ENCODE measurements at regions not wholly inside any gene's neighbourhood (a gene's known extent, or its start where the extent isn't known, plus 50 kb on each side); places are given as distances from the start of the nearest gene placed in this dataset.

- Mint-ChIP-seq H3K27ac (ENCODE audit: unreplicated experiment) (no peak overlapping the region), H3K4me3 (ENCODE audit: unreplicated experiment) (no peak overlapping the region), H3K36me3 (ENCODE audit: low read depth) (no peaks in the 10 kb centered on the region), H3K27me3 (ENCODE audit: low read depth) (no peaks in the 10 kb centered on the region), H3K4me1 (ENCODE audit: low read depth) (no peaks in the 10 kb centered on the region), H3K9me3 (ENCODE audit: low read depth) (no peaks in the 10 kb centered on the region)
- DNase-seq (ENCODE audit: low spot score) = no peak
- no peak for TF ChIP-seq CTCF (IDR thresholded peaks at IDR 0.05)
Observed at GRCh38 chr1:57951390-57951789, 527.5 kb upstream of the DAB1 start.

DNA sequence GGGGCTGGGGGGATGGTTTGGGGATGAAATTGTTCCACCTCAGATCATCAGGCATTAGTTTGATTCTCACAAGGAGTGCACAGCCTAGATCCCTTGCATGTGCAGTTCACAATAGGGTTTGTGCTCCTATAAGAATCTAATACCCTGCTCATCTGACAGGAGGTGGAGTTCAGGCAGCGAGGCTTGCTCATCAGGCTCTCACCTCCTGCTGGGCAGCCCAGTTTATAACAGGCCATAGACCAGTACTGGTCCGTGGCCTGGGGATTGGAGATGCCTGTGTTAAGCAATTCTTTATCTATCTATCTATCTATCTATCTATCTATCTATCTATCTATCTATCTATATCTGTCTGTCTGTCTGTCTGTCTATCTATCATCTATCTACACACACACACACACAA, 525.3 kb upstream of the DAB1 start:
- TF ChIP-seq CTCF (IDR thresholded peaks at IDR 0.05) = no peak
- no peaks in the 10 kb centered on the region for H3K9me3 Mint-ChIP-seq (ENCODE audit: low read depth)
- H3K4me1 Mint-ChIP-seq (ENCODE audit: low read depth) = no peaks in the 10 kb centered on the region
- H3K27ac Mint-ChIP-seq (ENCODE audit: unreplicated experiment) = no peak overlapping the region
- no peaks in the 10 kb centered on the region for H3K36me3 Mint-ChIP-seq (ENCODE audit: low read depth)
- no peak for DNase-seq (ENCODE audit: low spot score)
- H3K4me3 Mint-ChIP-seq (ENCODE audit: unreplicated experiment) = no peak overlapping the region
- no peaks in the 10 kb centered on the region for H3K27me3 Mint-ChIP-seq (ENCODE audit: low read depth)

- H3K36me3 Mint-ChIP-seq (ENCODE audit: low read depth) = no peaks in the 10 kb centered on the region
- DNase-seq (ENCODE audit: low spot score) = no peak
- H3K9me3 Mint-ChIP-seq (ENCODE audit: low read depth) = no peaks in the 10 kb centered on the region
- no peak overlapping the region for H3K4me3 Mint-ChIP-seq (ENCODE audit: unreplicated experiment)
- no peak overlapping the region for H3K27ac Mint-ChIP-seq (ENCODE audit: unreplicated experiment)
- H3K27me3 Mint-ChIP-seq (ENCODE audit: low read depth) = no peaks in the 10 kb centered on the region
- no peak for TF ChIP-seq CTCF (IDR thresholded peaks at IDR 0.05)
- no peaks in the 10 kb centered on the region for H3K4me1 Mint-ChIP-seq (ENCODE audit: low read depth)
Observed at GRCh38 chr1:57947471-57947870, 523.6 kb upstream of the DAB1 start.

DNA sequence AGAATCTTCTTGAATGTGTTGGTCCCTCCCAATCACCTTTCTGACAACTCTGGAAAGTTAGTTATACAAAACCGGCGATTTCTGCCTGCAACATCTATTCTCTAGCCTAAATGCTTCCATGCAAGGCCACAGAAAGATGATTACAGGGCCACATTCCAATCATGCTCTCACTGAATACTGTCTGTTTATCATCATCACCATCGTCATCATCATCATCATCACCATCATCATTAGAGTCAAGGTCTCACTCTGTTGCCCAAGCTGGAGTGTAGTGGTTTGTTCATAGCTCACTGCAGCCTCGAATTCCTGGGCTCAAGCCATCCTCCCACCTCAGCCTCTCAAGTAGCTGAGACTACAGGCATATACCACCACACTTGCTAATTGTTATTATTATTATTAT, 521.2 kb upstream of the DAB1 start:
- Mint-ChIP-seq H3K27ac (ENCODE audit: unreplicated experiment) (no peak overlapping the region), H3K36me3 (ENCODE audit: low read depth) (no peaks in the 10 kb centered on the region), H3K4me3 (ENCODE audit: unreplicated experiment) (no peak overlapping the region), H3K9me3 (ENCODE audit: low read depth) (no peaks in the 10 kb centered on the region), H3K27me3 (ENCODE audit: low read depth) (no peaks in the 10 kb centered on the region), H3K4me1 (ENCODE audit: low read depth) (no peaks in the 10 kb centered on the region)
- no peak for DNase-seq (ENCODE audit: low spot score)
- TF ChIP-seq CTCF (IDR thresholded peaks at IDR 0.05) = no peak

DNA sequence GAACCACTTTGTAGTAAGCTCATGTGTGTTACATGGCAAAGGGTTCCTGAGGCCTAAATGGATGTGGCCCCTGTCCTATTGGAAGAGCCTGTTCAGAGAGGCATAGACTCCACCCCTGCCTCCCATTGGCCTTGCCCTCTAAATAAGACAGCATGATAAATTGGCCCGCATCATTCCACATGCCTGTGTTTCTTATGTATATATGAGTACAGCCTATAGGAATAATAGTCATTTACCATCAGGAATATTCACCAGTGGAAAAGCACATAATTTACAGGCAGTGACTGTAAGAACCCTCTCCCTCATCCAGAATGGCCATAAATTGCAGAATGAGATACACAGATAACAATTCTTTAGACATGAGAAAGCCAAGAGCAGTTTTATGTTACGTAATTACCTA, 519.5 kb upstream of the DAB1 start:
- Mint-ChIP-seq H3K4me1 (ENCODE audit: low read depth) (no peaks in the 10 kb centered on the region), H3K9me3 (ENCODE audit: low read depth) (peaks cover 12% of the 10 kb centered on the region), H3K4me3 (ENCODE audit: unreplicated experiment) (no peak overlapping the region), H3K27me3 (ENCODE audit: low read depth) (no peaks in the 10 kb centered on the region), H3K36me3 (ENCODE audit: low read depth) (no peaks in the 10 kb centered on the region), H3K27ac (ENCODE audit: unreplicated experiment) (no peak overlapping the region)
- DNase-seq (ENCODE audit: low spot score) = no peak
- no peak for TF ChIP-seq CTCF (IDR thresholded peaks at IDR 0.05)

Data from chondrocyte (in vitro differentiated cells).